ENCODE measurements at regions not wholly inside any gene's neighbourhood (a gene's known extent, or its start where the extent isn't known, plus 50 kb on each side); places are given as distances from the start of the nearest gene placed in this dataset.
"Not testable (repeated sequence)": the region's sequence is repeated elsewhere in the genome, so short reads cannot be mapped to it uniquely, and the experiment has no call there.

DNA sequence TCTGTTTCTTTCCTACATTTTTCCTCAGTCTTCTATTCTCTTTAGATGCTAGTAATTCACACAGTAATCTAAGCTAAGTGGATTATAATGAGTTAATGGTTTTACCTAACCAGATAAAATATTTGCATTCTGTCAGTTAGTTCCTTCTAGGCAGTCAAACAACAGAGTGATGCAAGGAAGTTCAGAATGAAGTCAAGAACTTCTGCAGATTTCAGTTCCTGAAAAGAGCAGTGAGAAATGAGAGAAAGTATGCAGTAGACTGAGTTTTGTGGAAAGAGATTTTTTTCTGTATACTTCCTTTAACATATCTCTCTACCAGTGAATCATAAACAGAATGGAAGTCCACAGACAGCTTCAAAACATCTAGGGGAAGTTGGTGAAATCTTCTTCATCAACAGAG, 774.0 kb upstream of the POU3F4 start:
- DNase-seq: no peak

DNA sequence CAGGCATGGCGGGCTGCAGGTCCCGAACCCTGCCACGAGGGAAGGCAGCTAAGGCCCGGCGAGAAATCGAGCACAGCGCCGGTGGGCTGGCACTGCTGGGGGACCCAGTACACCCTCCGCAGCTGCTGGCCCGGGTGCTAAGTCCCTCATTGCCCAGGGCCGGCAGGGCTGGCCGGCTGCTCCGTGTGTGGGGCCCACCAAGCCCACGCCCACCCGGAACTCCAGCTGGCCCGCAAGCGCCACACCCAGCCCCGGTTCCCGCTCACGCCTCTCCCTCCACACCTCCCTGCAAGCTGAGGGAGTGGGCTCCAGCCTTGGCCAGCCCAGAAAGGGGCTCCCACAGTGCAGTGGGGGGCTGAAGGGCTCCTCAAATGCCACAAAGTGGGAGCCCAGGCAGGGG, 769.8 kb upstream of the POU3F4 start:
- DNase-seq: not testable (repeated sequence)

DNA sequence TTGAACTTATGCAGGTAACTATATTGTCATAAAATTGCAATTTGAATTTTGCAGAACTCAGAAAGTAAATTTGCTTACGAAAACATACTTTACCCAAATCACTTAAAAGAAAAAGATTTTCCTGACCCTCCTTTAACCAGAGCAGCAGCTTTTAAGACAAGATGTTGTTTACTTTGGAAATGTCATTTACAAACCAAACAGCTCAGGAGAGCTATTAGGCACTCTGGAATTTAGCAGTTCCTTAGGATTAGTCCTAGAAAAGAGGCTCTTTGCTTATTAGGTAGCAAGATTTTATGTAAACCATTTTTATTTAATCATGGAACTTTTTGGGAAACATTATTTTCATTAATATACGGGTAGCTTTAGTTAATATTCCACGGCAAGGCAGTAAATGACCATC, 765.7 kb upstream of the POU3F4 start:
- no peak for DNase-seq

DNA sequence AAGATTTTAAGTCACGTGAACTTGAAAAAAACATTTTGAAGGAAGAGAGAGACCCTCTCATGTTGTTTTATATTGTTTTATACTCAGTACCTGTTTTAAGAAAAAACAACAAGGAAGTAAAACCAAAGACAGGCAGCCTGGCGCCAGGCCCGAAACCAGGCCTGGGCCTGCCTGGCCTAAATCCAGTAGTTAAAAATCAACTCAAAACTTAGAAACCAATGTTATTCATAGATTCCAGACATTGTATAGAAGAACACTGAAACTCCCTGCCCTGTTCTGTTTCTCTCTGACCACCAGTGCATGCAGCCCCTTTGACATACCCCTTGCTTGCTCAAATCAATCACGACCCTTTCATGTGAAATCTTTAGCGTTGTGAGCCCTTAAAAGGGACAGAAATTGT, 762.4 kb upstream of the POU3F4 start:
- DNase-seq: not testable (repeated sequence)

DNA sequence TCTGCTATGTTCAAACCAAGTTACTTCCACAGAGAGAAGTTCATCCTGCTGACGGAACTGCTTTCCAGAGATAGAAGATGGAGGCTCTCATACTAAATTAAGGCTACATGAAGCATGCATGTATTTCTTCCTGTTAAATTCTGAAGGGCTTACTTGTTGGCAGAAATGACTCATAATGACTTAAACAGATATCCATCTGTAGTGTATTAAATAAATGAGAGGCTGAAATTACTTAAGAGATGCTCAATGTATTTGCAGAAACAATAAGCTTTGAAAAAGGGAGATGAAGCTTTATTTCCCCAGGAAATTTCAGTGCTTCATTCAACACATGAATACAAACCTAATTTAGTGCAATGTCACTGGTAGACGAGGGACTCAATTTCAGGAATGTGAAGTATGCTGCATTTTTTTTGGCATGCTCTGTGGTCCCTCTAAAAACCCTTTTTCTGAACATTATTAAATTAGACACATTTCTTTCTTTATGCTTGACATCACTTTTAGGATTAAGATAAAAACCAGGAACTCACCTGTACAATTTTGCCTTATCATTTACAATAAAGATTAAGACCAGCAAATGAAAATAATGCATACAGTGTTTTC, 759.1 kb upstream of the POU3F4 start:
- peak; percentile 3 for DNase-seq

DNA sequence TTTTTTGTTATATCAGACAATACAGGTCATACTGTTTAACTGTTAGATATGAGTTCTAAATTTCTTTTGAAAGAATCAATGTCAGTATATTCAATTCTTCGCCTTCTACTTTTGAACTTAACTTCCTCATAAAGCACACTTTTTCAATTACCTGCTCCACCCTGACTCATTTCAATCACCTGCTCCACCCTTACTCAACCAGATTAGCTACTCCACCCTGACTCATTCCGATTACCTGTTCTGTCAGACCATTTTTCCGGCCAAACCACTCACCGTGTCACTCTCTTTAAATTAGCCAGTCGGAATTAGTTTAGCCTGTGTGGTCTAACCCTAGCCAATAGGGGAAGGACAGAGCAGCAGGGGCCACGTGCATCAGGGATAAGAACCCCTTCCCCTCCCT, 751.8 kb upstream of the POU3F4 start:
- DNase-seq: no peak

DNA sequence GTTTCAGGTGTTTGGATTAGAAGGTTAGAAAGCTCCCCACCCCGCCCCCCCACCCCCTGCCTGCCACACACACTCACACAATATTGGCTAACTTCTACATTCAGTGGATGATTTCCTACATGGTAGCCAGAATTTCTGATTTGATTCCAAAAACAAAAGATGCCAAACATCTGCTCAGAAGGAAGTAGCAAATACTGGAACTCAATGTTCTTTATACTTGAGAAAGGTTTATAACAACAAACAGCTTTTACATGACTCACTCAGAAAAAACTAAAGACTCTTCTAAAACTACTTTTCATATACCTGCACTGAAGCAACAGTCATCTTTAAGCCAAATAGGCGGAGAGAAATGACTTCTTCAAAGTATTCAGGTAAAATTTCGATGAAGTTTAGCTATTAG, 750.5 kb upstream of the POU3F4 start:
- no peak for DNase-seq

DNA sequence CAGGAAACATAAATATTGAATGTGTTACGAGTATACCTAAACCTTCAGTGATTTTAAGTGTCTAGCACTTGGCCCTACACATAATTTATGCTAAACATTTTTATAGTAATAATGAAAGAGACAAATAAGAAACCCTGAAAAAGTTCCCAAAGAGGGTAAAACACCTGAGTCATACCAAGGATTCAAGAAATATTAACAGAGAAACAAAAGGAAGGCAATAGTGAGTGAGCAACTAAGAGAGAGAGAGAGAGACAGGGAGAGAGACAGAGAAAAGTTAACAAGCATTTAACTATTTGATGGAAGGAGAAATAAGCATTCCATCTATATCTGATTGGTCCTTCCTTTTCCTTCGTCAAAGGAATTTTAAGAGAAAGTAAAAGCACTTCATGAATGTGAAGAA, 743.6 kb upstream of the POU3F4 start:
- no peak for DNase-seq

DNA sequence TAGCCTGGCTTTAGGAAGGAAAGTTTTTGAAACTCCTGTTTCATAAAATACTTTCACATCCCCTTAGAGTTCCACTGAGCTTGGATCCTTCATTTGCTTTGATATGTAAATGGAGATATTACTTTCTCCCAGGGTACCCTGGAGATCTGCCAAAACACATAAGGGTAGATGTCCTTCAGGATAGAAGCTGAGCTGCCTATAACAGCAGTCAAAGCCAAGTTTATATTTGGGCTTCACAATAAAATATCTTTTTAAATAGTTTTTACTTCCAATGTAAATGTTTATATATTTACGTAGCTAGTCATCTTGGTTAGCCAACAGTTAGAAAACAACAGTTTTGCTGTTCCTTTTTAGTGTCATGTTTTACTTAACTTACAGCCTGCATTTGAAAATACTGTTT, 742.3 kb upstream of the POU3F4 start:
- DNase-seq: no peak

DNA sequence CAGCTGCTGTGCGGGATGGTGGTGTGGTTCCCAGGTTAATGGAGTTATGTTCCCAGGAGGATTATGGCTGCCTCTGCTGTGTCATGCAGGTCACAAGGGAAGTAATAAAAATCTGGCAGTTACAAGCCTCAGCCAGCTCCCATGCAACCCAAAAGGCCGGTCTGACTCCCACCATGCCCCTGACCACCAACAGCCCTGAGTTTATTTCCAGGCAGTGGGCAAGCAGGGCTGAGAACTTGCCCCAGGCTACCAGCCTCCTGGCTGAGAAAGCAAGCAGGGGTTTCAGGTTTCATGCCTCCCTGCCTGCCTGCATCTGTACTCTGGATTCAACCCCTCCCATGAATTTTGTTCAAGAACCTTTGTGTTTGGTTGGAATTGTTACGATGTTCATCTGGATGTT, 732.7 kb upstream of the POU3F4 start:
- no peak for DNase-seq

DNA sequence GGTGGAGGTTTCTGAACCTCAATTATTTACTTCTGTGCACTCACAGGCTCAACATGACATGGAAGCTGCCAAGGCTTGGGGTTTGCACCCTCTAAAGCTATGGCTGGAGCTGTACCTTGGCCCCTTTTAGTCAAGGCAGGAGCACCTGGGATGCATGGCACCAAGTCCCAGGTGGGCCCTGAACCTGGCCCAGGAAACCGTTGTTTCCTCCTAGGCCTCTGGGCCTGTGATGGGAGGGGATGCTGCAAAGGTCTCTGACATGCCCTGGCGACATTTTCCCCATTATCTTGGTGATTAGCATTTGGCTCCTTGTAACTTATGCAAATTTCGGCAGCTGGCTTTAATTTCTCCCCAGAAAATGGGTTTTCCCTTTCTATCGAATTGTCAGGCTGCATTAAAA, 726.1 kb upstream of the POU3F4 start:
- DNase-seq: no peak

DNA sequence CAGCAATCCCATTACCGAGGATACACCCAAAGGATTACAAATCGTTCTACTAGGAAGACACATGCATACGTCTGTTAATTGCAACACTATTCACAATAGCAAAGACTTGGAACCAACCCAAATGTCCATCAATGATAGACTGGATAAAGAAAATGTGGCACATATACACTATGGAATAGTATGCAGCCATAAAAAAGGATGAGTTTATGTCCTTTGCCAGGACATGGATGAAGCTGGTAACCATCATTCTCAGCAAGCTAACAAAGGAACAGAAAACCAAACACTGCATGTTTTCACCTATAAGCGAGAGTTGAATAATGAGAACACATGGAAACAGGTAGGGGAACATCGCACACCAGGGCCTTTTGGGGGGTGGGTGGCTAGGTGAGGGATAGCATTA, 695.2 kb upstream of the POU3F4 start:
- DNase-seq: not testable (repeated sequence)

DNA sequence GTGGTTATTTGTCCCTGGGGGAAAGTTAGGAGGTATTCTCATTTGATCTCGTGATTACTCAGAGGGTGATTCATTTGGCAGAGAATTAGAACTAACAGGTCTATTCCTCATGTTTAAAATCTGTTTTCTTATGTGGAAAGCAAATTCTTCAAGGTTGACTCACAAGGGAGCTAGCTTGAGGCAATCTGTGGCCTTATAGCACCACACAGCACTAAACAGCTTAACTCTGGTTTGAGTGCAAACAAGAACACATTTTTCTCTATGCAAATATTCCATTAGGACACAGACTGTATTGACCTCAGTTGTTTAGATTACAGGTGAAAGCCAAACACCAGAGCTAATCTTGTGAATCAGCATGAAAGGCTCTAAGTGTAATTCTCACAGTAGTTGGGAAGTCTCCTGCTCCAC, 694.4 kb upstream of the POU3F4 start:
- DNase-seq: peak; percentile 5

DNA sequence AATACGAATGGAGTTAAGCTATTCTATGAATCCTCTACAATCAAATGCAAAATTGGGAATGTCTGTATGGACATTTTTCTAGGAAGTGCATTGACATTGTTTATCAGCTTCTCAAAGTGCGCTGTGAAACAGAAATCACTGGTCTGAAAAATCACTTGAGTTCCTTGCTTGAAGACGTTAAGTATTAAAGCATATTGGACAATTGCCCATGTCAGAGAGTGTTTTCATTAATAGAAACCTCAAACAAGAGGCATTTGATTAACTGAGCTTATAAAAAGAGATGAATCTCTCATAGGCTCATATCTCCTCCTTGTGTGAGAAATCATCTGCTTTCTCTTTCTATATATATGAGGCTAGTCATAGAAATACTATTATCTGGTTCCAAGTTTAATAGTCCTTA, 692.1 kb upstream of the POU3F4 start:
- DNase-seq: no peak

DNA sequence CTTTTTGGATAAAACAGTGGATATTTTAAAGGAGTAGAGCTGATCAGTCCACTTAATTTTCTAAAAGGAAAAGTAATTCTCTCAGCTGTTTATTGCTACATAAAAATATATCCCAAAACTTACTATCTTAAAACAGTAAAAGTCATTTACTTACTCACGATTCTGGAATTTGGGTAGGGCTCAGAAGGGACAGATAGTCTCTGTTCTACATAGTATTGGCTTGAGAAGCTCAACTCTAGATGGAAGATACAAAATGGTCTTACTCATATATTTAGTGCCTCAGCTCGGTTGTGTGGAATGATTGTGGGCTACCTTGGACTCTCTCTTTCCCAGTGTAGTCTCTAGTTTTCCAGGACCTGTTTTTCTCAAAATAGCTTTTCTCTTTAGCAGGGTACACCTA, 691.5 kb upstream of the POU3F4 start:
- DNase-seq: no peak

DNA sequence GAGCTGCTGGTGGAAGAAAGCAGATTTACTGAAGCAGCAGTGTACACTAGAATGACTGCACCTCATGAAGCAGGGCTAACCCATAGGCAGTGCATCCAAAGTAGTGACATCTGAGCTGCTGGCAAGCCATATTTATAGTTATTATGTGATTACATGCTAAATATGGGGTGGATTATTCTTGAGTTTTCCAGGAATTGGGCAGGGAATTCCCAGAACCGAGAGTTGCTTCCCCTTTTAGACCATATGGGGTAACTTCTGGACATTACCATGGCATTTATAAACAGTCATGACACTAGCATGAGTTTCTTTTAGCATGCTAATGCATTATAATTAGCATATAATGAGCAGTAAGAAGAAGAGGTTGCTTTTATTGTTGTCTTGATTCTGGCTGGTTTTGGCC, 665.8 kb upstream of the POU3F4 start:
- DNase-seq: no peak

DNA sequence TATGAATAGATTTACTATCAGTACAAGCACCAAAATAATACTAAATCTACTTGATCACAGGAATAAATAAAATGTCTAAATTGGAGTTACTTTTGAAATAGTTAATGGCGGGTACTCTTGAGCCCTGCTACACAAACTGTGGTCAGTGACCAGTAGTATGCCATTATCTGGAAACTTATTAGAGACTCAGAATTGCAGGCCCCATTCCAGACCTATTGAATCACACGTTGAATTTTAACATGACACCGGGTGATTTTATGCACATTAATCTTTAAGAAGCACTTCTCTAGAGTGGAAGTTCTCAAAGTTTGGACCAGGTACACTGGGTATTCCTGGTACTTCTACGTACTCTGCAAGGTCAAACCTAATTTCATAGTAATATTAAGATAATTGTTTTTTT, 660.0 kb upstream of the POU3F4 start:
- DNase-seq: no peak

Measured in fibroblast of skin of right quadriceps (primary cell).